ENCODE measurements at regions not wholly inside any gene's neighbourhood (a gene's known extent, or its start where the extent isn't known, plus 50 kb on each side); places are given as distances from the start of the nearest gene placed in this dataset.

DNA sequence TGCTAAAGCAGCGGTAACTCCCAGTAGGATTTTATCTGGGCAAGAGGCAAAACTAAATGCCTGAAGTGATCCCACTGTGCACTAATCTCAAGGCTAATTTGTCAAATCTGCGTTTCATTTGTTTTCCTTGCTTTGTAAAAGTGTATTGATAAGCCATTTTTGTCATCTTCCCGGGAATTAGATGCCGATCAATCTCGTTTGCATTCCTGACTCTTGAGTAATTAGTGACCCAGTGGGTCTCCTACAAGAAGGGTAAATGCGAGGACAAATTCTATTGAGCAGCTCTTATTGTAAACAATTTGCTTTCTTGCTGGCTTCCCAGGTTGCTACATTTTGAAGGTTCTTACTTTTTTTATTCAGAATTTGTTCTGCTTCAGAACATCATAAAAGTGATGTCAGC, 129.7 kb downstream of the EFNB2 start:
- H3K4me1 ChIP-seq (ENCODE audit: control insufficient read depth in 1 of 2, insufficient read depth in 2 of 2, low read length in 2 of 2): no peaks in the 10 kb centered on the region
- no peaks in the 10 kb centered on the region for H3K36me3 ChIP-seq (ENCODE audit: control insufficient read depth in 1 of 2, insufficient read depth in 2 of 2, low read length in 2 of 2)
- no peaks in the 10 kb centered on the region for H3K27me3 ChIP-seq (ENCODE audit: low read depth, low read length)

DNA sequence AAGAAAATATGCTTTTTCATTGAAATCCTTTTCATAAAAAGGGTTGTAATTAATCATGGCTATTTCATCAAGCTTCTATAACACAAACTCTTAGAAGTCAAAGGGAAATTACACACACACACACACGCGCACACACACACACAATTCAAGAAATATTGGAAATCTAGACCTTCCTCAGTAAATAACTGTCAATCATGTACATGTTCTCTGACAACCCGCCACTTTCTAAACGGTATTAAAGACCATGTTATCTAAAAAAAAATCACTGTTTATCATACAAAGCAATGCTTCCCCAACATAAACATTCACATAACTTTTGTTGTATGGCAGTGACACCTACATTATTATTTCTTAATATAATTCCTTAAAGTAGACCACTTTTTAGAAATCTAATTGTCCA, 132.2 kb downstream of the EFNB2 start:
- Histone ChIP-seq H3K4me3 (ENCODE audit: low read depth in 1 of 2, low read length in 2 of 2) (no peak overlapping the region), H3K27ac (ENCODE audit: low read length) (no peak overlapping the region), H3K27me3 (ENCODE audit: low read depth, low read length) (no peaks in the 10 kb centered on the region), H3K9me3 (ENCODE audit: control insufficient read depth in 1 of 2, low read length in 2 of 2) (no peaks in the 10 kb centered on the region), H3K36me3 (ENCODE audit: control insufficient read depth in 1 of 2, insufficient read depth in 2 of 2, low read length in 2 of 2) (no peaks in the 10 kb centered on the region), H3K4me1 (ENCODE audit: control insufficient read depth in 1 of 2, insufficient read depth in 2 of 2, low read length in 2 of 2) (no peaks in the 10 kb centered on the region)

More for the DNA sequence above, 129.7 kb downstream of the EFNB2 start:
- H3K4me3 ChIP-seq (ENCODE audit: low read depth in 1 of 2, low read length in 2 of 2): no peak overlapping the region
- H3K27ac ChIP-seq (ENCODE audit: low read length): no peak overlapping the region
- H3K9me3 ChIP-seq (ENCODE audit: control insufficient read depth in 1 of 2, low read length in 2 of 2): no peaks in the 10 kb centered on the region

DNA sequence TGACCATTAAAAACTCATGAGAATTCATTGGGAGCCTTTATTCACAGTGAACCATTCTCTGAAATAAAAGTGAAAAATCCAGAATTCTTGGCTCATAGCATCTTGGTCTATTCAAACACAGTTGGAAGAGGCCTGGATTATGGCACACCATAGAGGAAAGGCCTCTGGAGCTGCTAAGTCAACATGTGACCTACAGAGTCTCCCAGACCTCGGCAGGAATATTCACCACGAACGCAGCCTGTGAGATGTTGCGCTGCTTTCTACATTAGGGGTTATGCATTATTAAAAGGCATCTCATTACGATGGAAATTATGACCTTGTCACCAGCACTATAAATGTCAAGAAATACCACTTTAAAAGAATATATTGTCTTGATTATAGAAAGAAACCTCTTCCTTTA, 132.6 kb downstream of the EFNB2 start:
- H3K9me3 ChIP-seq (ENCODE audit: control insufficient read depth in 1 of 2, low read length in 2 of 2): no peaks in the 10 kb centered on the region
- no peak overlapping the region for H3K27ac ChIP-seq (ENCODE audit: low read length)
- H3K36me3 ChIP-seq (ENCODE audit: control insufficient read depth in 1 of 2, insufficient read depth in 2 of 2, low read length in 2 of 2): no peaks in the 10 kb centered on the region
- no peaks in the 10 kb centered on the region for H3K4me1 ChIP-seq (ENCODE audit: control insufficient read depth in 1 of 2, insufficient read depth in 2 of 2, low read length in 2 of 2)
- no peak overlapping the region for H3K4me3 ChIP-seq (ENCODE audit: low read depth in 1 of 2, low read length in 2 of 2)
- no peaks in the 10 kb centered on the region for H3K27me3 ChIP-seq (ENCODE audit: low read depth, low read length)

DNA sequence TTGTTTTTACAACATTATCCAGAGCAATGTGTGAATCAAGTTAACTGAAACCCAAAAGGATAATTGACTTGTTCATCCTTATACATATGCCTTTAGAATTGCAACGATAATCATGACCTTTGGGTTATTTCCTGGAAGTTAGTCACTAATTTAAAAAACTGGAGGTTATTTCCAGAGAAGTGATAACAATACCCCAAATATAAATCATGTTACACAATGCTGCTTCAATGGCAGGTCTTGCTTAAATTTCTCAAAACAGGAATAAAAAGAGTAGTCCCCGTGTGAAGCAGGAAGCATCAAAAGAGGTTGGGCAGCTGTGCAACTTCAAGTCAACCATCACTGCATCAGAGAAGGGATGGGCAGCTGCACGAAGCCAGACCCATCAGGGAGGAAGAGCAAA, 134.4 kb downstream of the EFNB2 start:
- Histone ChIP-seq H3K9me3 (ENCODE audit: control insufficient read depth in 1 of 2, low read length in 2 of 2) (no peaks in the 10 kb centered on the region), H3K27me3 (ENCODE audit: low read depth, low read length) (no peaks in the 10 kb centered on the region), H3K4me1 (ENCODE audit: control insufficient read depth in 1 of 2, insufficient read depth in 2 of 2, low read length in 2 of 2) (no peaks in the 10 kb centered on the region), H3K27ac (ENCODE audit: low read length) (no peak overlapping the region), H3K36me3 (ENCODE audit: control insufficient read depth in 1 of 2, insufficient read depth in 2 of 2, low read length in 2 of 2) (no peaks in the 10 kb centered on the region), H3K4me3 (ENCODE audit: low read depth in 1 of 2, low read length in 2 of 2) (no peak overlapping the region)

DNA sequence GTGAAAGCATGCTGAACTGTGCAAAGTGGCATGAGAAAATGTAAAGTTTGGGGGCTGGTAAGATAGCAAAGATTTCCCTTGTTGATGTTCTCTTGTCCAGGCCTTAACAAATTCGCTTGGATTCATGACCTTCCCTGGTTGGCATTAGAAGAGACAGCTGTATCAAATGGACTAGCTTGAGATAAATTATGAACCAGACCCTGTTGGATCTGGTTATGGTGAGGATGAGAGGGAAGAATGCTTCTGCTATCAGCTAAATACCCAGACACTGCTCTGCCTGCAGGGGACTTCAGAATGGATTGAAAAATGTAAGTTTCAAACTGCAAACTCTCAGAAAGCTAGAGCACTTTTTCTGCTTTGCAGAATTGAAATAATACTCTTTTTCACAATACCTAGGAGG, 135.2 kb downstream of the EFNB2 start:
- H3K9me3 ChIP-seq (ENCODE audit: control insufficient read depth in 1 of 2, low read length in 2 of 2): no peaks in the 10 kb centered on the region
- no peak overlapping the region for H3K4me3 ChIP-seq (ENCODE audit: low read depth in 1 of 2, low read length in 2 of 2)
- no peaks in the 10 kb centered on the region for H3K36me3 ChIP-seq (ENCODE audit: control insufficient read depth in 1 of 2, insufficient read depth in 2 of 2, low read length in 2 of 2)
- no peaks in the 10 kb centered on the region for H3K27me3 ChIP-seq (ENCODE audit: low read depth, low read length)
- no peak overlapping the region for H3K27ac ChIP-seq (ENCODE audit: low read length)
- H3K4me1 ChIP-seq (ENCODE audit: control insufficient read depth in 1 of 2, insufficient read depth in 2 of 2, low read length in 2 of 2): no peaks in the 10 kb centered on the region

DNA sequence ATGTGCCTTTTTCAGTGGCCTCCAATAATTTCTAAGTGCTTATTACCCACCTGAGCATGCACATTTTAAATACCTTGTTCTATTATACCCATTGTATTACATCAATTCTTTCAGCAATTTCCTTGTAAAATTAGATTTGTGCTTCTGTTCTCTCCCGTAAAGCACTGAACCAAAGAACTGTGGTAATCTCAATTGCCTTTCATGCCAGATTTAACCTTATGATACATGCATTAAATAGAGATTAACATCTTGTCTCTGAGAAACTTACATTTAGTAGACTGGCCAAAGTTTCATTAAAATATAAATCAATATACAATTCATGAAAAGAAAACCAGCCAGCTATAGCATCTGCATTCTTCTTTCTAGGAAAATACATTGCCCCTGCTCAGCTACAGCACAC, 137.2 kb downstream of the EFNB2 start:
- Histone ChIP-seq H3K9me3 (ENCODE audit: control insufficient read depth in 1 of 2, low read length in 2 of 2) (no peaks in the 10 kb centered on the region), H3K27me3 (ENCODE audit: low read depth, low read length) (no peaks in the 10 kb centered on the region), H3K36me3 (ENCODE audit: control insufficient read depth in 1 of 2, insufficient read depth in 2 of 2, low read length in 2 of 2) (no peaks in the 10 kb centered on the region), H3K27ac (ENCODE audit: low read length) (no peak overlapping the region), H3K4me1 (ENCODE audit: control insufficient read depth in 1 of 2, insufficient read depth in 2 of 2, low read length in 2 of 2) (no peaks in the 10 kb centered on the region), H3K4me3 (ENCODE audit: low read depth in 1 of 2, low read length in 2 of 2) (no peak overlapping the region)

DNA sequence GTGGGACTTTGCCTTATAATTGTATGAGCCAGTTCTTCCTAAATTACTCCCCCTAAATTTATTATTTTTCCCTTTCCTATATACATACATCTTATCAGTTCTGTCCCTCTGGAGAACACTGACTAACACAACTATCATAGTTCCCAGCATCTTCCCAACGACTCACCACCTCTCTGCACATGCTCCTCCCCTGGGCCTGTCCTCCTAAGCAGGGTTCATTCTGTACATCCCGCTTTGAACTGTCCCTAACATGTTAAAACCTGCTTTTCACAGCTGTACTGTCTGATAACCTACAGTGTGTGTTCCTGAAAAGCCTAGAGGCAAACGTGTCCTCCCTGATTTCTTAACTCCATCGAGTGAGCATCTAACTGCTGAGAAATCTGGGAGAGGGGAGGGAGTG, 141.7 kb downstream of the EFNB2 start:
- Histone ChIP-seq H3K36me3 (ENCODE audit: control insufficient read depth in 1 of 2, insufficient read depth in 2 of 2, low read length in 2 of 2) (no peaks in the 10 kb centered on the region), H3K9me3 (ENCODE audit: control insufficient read depth in 1 of 2, low read length in 2 of 2) (no peaks in the 10 kb centered on the region), H3K4me1 (ENCODE audit: control insufficient read depth in 1 of 2, insufficient read depth in 2 of 2, low read length in 2 of 2) (no peaks in the 10 kb centered on the region), H3K27ac (ENCODE audit: low read length) (no peak overlapping the region), H3K27me3 (ENCODE audit: low read depth, low read length) (no peaks in the 10 kb centered on the region), H3K4me3 (ENCODE audit: low read depth in 1 of 2, low read length in 2 of 2) (no peak overlapping the region)

DNA sequence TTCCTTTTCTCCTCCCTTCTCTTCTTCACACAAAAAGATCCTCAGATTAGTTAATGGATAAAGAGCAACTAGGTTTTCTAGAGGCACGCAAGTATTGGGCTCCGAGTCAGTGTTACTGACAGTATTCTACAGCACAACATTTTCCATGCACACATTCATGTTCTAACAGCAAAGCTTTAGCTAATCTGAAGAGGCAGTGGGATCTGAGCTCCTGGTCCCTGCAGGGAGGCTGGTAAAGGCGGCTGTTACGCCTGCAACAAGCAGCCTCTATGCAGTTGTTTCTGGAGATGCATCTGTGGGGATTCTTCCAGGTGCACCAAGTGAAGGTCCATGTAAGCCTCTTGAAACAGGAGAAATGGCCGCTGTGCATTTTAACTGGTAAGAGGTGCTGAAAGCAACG, 143.8 kb downstream of the EFNB2 start:
- Histone ChIP-seq H3K27ac (ENCODE audit: low read length) (no peak overlapping the region), H3K36me3 (ENCODE audit: control insufficient read depth in 1 of 2, insufficient read depth in 2 of 2, low read length in 2 of 2) (no peaks in the 10 kb centered on the region)

DNA sequence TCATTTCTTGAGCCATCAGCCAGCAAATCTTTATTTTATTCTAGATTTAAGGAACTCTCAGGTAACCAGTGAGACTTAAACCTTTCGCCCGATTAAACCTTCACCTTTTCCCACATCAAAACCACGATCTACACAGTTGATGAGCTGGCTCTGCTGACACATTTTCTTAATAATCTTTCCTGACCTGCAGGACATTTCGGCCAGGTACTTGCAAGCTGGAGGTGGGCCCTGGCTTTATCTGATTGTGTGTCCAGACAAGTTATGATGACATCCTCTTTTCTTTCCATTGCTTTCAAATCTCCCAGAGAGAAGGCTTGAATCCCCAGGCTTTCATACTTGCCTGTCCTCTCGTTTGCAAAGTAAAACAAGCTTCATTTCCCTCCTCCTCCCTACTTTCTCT, 144.2 kb downstream of the EFNB2 start:
- H3K27me3 ChIP-seq (ENCODE audit: low read depth, low read length): no peaks in the 10 kb centered on the region
- H3K4me1 ChIP-seq (ENCODE audit: control insufficient read depth in 1 of 2, insufficient read depth in 2 of 2, low read length in 2 of 2): no peaks in the 10 kb centered on the region
- no peak overlapping the region for H3K4me3 ChIP-seq (ENCODE audit: low read depth in 1 of 2, low read length in 2 of 2)
- no peak overlapping the region for H3K27ac ChIP-seq (ENCODE audit: low read length)
- H3K9me3 ChIP-seq (ENCODE audit: control insufficient read depth in 1 of 2, low read length in 2 of 2): no peaks in the 10 kb centered on the region
- no peaks in the 10 kb centered on the region for H3K36me3 ChIP-seq (ENCODE audit: control insufficient read depth in 1 of 2, insufficient read depth in 2 of 2, low read length in 2 of 2)

More for the DNA sequence above, 143.8 kb downstream of the EFNB2 start:
- Histone ChIP-seq H3K9me3 (ENCODE audit: control insufficient read depth in 1 of 2, low read length in 2 of 2) (no peaks in the 10 kb centered on the region), H3K27me3 (ENCODE audit: low read depth, low read length) (no peaks in the 10 kb centered on the region), H3K4me1 (ENCODE audit: control insufficient read depth in 1 of 2, insufficient read depth in 2 of 2, low read length in 2 of 2) (no peaks in the 10 kb centered on the region), H3K4me3 (ENCODE audit: low read depth in 1 of 2, low read length in 2 of 2) (no peak overlapping the region)

DNA sequence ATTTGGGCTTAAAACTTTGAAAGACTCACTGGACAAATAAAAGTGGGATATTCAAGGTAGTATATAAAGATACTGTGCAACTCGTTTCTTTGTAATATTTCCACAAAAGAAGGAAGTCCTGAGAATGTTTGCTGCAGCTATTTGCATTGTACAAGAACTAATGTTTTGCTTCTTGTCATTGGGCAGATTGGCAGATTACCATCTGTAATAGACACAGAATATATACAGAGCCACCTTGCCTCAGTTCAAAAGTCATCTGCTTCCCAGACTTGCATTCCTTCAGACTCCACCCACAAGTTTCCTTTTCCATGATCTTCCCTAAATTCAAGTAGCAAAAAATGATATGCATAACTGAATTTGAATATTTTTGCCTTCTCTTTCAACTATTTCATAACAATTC, 145.1 kb downstream of the EFNB2 start:
- no peaks in the 10 kb centered on the region for H3K4me1 ChIP-seq (ENCODE audit: control insufficient read depth in 1 of 2, insufficient read depth in 2 of 2, low read length in 2 of 2)
- no peaks in the 10 kb centered on the region for H3K9me3 ChIP-seq (ENCODE audit: control insufficient read depth in 1 of 2, low read length in 2 of 2)
- no peaks in the 10 kb centered on the region for H3K36me3 ChIP-seq (ENCODE audit: control insufficient read depth in 1 of 2, insufficient read depth in 2 of 2, low read length in 2 of 2)
- no peak overlapping the region for H3K27ac ChIP-seq (ENCODE audit: low read length)
- H3K4me3 ChIP-seq (ENCODE audit: low read depth in 1 of 2, low read length in 2 of 2): no peak overlapping the region
- no peaks in the 10 kb centered on the region for H3K27me3 ChIP-seq (ENCODE audit: low read depth, low read length)

DNA sequence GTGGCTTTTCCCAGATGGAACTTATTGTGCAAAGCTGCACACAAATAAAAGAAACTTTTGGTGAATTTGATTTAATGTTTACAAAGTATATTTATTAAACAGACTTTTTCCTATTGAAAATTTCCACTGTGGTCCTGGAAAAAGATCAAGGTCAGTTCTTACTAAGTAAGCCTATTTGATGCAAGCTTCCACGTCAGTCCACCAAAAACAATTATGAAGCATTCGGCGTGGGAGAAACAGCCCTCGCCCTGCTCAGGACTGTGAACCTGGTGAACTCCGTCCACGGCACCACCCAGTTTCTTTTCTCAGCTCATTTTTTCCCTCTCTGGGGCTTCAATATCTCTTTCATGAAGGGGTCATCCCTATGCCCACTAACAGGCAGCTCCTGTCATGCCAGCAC, 149.8 kb downstream of the EFNB2 start:
- H3K9me3 ChIP-seq (ENCODE audit: control insufficient read depth in 1 of 2, low read length in 2 of 2): no peaks in the 10 kb centered on the region
- H3K27me3 ChIP-seq (ENCODE audit: low read depth, low read length): no peaks in the 10 kb centered on the region

DNA sequence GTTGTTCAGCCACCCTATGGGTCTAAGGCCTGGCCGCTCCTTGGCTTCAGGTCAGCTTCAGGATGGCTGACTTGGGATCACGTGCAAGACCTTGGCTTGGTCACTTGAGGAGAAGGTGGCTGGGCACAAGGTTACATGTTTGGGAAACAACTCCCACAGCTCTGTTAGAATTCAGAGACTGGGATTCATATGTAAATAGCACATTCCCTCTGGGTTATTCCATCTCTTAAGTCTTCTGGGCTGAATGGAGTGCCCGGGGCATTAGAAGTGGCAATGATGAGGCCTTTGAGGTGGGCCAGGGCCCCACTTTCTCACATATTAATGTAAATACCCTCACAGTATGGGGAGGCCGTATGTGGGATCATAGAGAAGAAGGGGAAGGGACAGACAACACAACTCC, 150.9 kb downstream of the EFNB2 start:
- no peaks in the 10 kb centered on the region for H3K36me3 ChIP-seq (ENCODE audit: control insufficient read depth in 1 of 2, insufficient read depth in 2 of 2, low read length in 2 of 2)
- no peak overlapping the region for H3K27ac ChIP-seq (ENCODE audit: low read length)
- H3K9me3 ChIP-seq (ENCODE audit: control insufficient read depth in 1 of 2, low read length in 2 of 2): no peaks in the 10 kb centered on the region
- H3K27me3 ChIP-seq (ENCODE audit: low read depth, low read length): no peaks in the 10 kb centered on the region
- no peaks in the 10 kb centered on the region for H3K4me1 ChIP-seq (ENCODE audit: control insufficient read depth in 1 of 2, insufficient read depth in 2 of 2, low read length in 2 of 2)
- H3K4me3 ChIP-seq (ENCODE audit: low read depth in 1 of 2, low read length in 2 of 2): no peak overlapping the region

More for the DNA sequence above, 149.8 kb downstream of the EFNB2 start:
- no peaks in the 10 kb centered on the region for H3K4me1 ChIP-seq (ENCODE audit: control insufficient read depth in 1 of 2, insufficient read depth in 2 of 2, low read length in 2 of 2)
- no peak overlapping the region for H3K4me3 ChIP-seq (ENCODE audit: low read depth in 1 of 2, low read length in 2 of 2)
- no peak overlapping the region for H3K27ac ChIP-seq (ENCODE audit: low read length)
- no peaks in the 10 kb centered on the region for H3K36me3 ChIP-seq (ENCODE audit: control insufficient read depth in 1 of 2, insufficient read depth in 2 of 2, low read length in 2 of 2)
